Panc1 (cell line): ENCODE measurements at regions not wholly inside any gene's neighbourhood (a gene's known extent, or its start where the extent isn't known, plus 50 kb on each side); places are given as distances from the start of the nearest gene placed in this dataset.

ENCODE experiments used
- ATAC-seq: fragments of 200-7000 bp; cut with Tn5 transposase; 2 replicates; pipeline ENCODE4 v1.9.1; 2020; ENCODE audit warnings: mild to moderate bottlenecking, moderate library complexity
- BruUV-seq: library from RNA; stranded (reverse); fragments of 400-500 nt; replicated peaks from 2 replicates; lab custom pipeline; 2021; lab: Mats Ljungman, UMichigan
- CTCF ChIA-PET: fragments of 300-600 bp; sonication (Branson Sonifier 250); formaldehyde crosslinking; loops from one replicate; lab custom pipeline; 2022; ENCODE audit warnings: antibody characterized with exemption; lab: Charles Lee
- POLR2A ChIA-PET: fragments of 300-600 bp; sonication (Branson Sonifier 250); formaldehyde crosslinking; loops from one replicate; lab custom pipeline; 2022; ENCODE audit warnings: antibody characterized with exemption; lab: Charles Lee
- DNase-seq: peaks from one replicate; pipeline ENCODE4 v3.0.0-alpha.2; 2010; ENCODE audit warnings: low read depth, low spot score
- H3K27ac ChIP-seq: 2 replicates; pipeline ENCODE4 v1.5.1; 2011; ENCODE audit warnings: mild to moderate bottlenecking, low read length, inconsistent platforms
- H3K27me3 ChIP-seq: fragments of 200-500 bp; sonication (Bioruptor generic); 2 replicates; pipeline ENCODE4 v1.6.0; 2014; ENCODE audit warnings: low read length, inconsistent platforms; ENCODE audit not compliant: control insufficient read depth, insufficient read depth
- H3K36me3 ChIP-seq: fragments of 200-500 bp; sonication (Bioruptor generic); 2 replicates; pipeline ENCODE4 v1.5.1; 2014; ENCODE audit warnings: inconsistent platforms, mild to moderate bottlenecking, low read length, moderate library complexity; ENCODE audit not compliant: control insufficient read depth, insufficient read depth
- H3K4me1 ChIP-seq: 2 replicates; pipeline ENCODE4 v1.5.1; 2011; ENCODE audit warnings: inconsistent platforms, mild to moderate bottlenecking, low read length, moderate library complexity; ENCODE audit not compliant: control insufficient read depth, insufficient read depth
- H3K4me3 ChIP-seq, 2 experiments: 2 replicates each; pipeline ENCODE4 v1.5.1; 2011 to 2012; ENCODE audit warnings: low read depth in 2 of 2, low read length in 2 of 2, mild to moderate bottlenecking in 2 of 2, inconsistent platforms in 1 of 2, moderate library complexity in 1 of 2
- H3K9me3 ChIP-seq: fragments of 200-500 bp; sonication (Bioruptor generic); 2 replicates; pipeline ENCODE4 v1.5.1; 2014; ENCODE audit warnings: low read depth, mild to moderate bottlenecking, inconsistent platforms, low read length, moderate library complexity; ENCODE audit not compliant: control insufficient read depth, insufficient read depth
- CTCF ChIP-seq: fragments of 450-650 bp; IDR thresholded peaks from 2 replicates; pipeline ENCODE4 v1.5.1; 2017; ENCODE audit warnings: mild to moderate bottlenecking
- POLR2AphosphoS5 ChIP-seq: IDR thresholded peaks from 2 replicates; pipeline ENCODE4 v1.6.1; 2012; ENCODE audit warnings: mild to moderate bottlenecking, low read depth, low read length, moderate library complexity
- REST ChIP-seq, 2 experiments: IDR thresholded peaks; 2 replicates each; pipeline ENCODE4 v1.6.1; 2011 to 2012; ENCODE audit warnings: low read depth in 2 of 2, control low read depth in 1 of 2, low read length in 1 of 2, mild to moderate bottlenecking in 1 of 2, moderate library complexity in 1 of 2; ENCODE audit not compliant: insufficient read depth in 1 of 2
- SIN3A ChIP-seq: IDR thresholded peaks from 2 replicates; pipeline ENCODE4 v1.6.1; 2012; ENCODE audit warnings: low read depth, mild to moderate bottlenecking, low read length, moderate library complexity, borderline replicate concordance; ENCODE audit not compliant: insufficient read depth
- TCF7L2 ChIP-seq: IDR thresholded peaks from 2 replicates; pipeline ENCODE4 v1.6.1; 2011; ENCODE audit warnings: mild to moderate bottlenecking, low read depth, low read length, inconsistent platforms
- in situ Hi-C: cut with HindIII; loops from 2 replicates; pipeline ENCODE4 v1.10.0; 2016; ENCODE audit warnings: low sequenced_read_pairs, low pct_unique_long_range_greater_than_20kb
- intact Hi-C: fragments of 100-400 bp; cut with micrococcal nuclease; formaldehyde crosslinking; loops from one replicate; pipeline ENCODE4 v1.10.0; 2022; ENCODE audit not compliant: unreplicated experiment

- POLR2A ChIA-PET, result no interaction called here
- no peak overlapping the region for H3K4me3 ChIP-seq
- no TSS peak for BruUV-seq
- TF ChIP-seq POLR2AphosphoS5, result no peak
- no peak for TF ChIP-seq SIN3A
- H3K27me3 ChIP-seq, result no peaks in the 10 kb centered on the region
- no peak for DNase-seq
- no peaks in the 10 kb centered on the region for H3K4me1 ChIP-seq
- in situ Hi-C loops, result no loop called here
- no peak overlapping the region for H3K27ac ChIP-seq
- intact Hi-C loops, result no loop called here
- no peaks in the 10 kb centered on the region for H3K9me3 ChIP-seq
- CTCF ChIA-PET, result no interaction called here
- no peak for ATAC-seq
- H3K36me3 ChIP-seq, result no peaks in the 10 kb centered on the region
Observed at GRCh38 chr18:50447102-50447741, 72.4 kb downstream of the SKA1 start.

GRCh38 chr18:50447952-50448351 is 73.1 kb downstream of the SKA1 start:
- Histone ChIP-seq H3K9me3 (no peaks in the 10 kb centered on the region), H3K36me3 (no peaks in the 10 kb centered on the region), H3K27me3 (no peaks in the 10 kb centered on the region), H3K4me3 (no peak overlapping the region), H3K27ac (no peak overlapping the region), H3K4me1 (no peaks in the 10 kb centered on the region)
- CTCF ChIA-PET, result no interaction called here
- in situ Hi-C loops (no loop called here), intact Hi-C loops (no loop called here)
- POLR2A ChIA-PET, result no interaction called here
- no peak for ATAC-seq
- no TSS peak for BruUV-seq
- no peak for TF ChIP-seq REST (IDR thresholded peaks at IDR 0.05; ENCODE audit: insufficient read depth in 1 of 2, low read depth in 2 of 2, low read length in 1 of 2)
- no peak for TF ChIP-seq CTCF
- no peak for TF ChIP-seq TCF7L2
- no peak for TF ChIP-seq POLR2AphosphoS5
- no peak for TF ChIP-seq SIN3A
- no peak for DNase-seq

GRCh38 chr18:50451100-50451842 is 76.4 kb downstream of the SKA1 start:
- no peaks in the 10 kb centered on the region for H3K36me3 ChIP-seq
- no peak overlapping the region for H3K4me3 ChIP-seq
- ATAC-seq (no peak), DNase-seq (no peak)
- H3K27ac ChIP-seq, result no peak overlapping the region
- no peaks in the 10 kb centered on the region for H3K4me1 ChIP-seq
- ChIA-PET CTCF (no interaction called here), POLR2A (no interaction called here)
- H3K27me3 ChIP-seq, result no peaks in the 10 kb centered on the region
- in situ Hi-C loops, result no loop called here
- intact Hi-C loops, result no loop called here
- no TSS peak for BruUV-seq
- no peaks in the 10 kb centered on the region for H3K9me3 ChIP-seq
- TF ChIP-seq POLR2AphosphoS5, result no peak
- no peak for TF ChIP-seq TCF7L2
- TF ChIP-seq SIN3A, result no peak
- no peak for TF ChIP-seq CTCF
- TF ChIP-seq REST (IDR thresholded peaks at IDR 0.05; ENCODE audit: insufficient read depth in 1 of 2, low read depth in 2 of 2, low read length in 1 of 2), result no peak
